T-helper 1 cell treated with Interleukin-12 subunit alpha and Interleukin-12 subunit beta and Interleukin-4 antibody, amounts not matched to agents 30 ng/mL and 1 ng/mL, for 36 hours (primary cell): ENCODE measurements at regions not wholly inside any gene's neighbourhood (a gene's known extent, or its start where the extent isn't known, plus 50 kb on each side); places are given as distances from the start of the nearest gene placed in this dataset.

Experiments used
- intact Hi-C: fragments of 100-400 bp; cut with micrococcal nuclease; formaldehyde crosslinking; loops from one replicate; pipeline ENCODE4 v1.15.1; 2024

DNA sequence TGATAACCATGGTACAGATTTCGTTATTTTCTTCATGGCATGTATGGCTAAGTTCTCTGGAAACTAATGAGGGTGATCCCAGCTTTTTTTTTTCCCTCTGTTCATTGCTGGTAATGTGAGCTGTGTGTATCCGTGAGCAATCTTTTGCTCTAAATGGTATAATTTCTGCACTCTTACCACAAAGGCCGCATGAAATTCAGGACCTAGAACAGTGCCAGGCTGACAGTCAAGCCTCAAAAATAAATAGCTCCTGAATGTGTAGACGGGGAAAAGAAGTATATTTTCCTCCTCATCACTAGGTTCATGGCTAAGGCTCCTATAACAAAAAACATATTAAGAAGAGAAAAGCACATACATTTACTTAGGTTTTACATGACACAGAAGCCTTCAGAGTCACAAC lies 140.2 kb upstream of the RMST start:
- intact Hi-C loops = no loop called here

DNA sequence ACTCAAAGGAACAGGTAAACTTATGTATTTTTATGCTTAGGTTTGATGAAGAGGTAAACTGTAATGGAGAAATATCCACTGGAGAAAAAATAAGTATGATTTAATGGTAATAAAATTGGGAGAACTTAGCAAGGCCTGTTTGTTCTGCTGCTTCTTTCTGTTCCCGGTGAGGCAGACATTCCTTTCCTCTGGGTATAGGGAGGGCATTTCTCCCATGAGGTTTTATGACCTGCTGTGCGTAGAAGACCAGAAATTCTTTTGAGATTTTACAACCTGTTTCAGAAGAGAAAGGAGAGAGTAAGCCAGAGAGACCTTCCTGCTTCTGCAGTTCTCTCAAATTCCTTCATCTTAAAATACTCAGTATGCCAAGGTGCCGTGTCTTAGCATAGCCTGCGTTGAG lies 139.4 kb upstream of the RMST start:
- intact Hi-C loops = no loop called here

DNA sequence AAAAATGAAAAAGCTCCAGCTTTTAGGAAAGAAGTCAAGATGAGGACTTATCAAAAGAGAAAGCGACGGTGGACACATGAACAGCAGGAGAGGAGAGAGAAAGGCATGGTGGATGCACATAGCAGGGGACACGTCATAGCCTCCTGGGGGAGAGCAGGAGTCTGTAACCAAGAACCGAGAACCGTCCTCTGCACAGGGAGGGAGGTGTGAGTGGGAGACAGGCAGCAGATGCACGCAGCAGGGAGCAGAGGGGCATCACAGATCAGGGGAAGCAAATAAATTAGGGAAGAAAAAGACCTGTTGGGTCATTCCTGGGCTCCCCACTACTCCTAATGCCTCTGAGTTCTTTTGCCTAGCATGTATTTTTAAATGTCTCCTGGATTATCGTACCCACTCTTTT lies 138.1 kb upstream of the RMST start:
- intact Hi-C loops = no loop called here

DNA sequence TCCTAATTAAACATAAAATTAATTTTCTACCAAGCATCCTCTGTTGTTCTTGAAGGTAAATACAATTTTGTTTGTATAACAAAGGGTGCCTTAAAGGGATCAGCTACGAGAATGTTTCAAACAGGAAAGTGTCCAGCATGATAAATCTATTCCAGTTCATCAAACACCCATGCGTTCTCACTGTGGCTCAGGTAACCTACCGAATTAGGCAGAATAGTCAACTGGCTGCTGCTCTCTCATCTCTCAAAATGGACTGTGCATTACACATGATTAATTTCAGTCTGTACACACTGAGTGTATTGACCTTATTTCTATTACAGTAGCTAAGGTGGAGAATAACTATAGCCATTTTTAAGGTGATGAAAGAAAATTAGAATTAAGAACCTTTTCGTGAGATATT lies 127.5 kb upstream of the RMST start:
- intact Hi-C loops = no loop called here

DNA sequence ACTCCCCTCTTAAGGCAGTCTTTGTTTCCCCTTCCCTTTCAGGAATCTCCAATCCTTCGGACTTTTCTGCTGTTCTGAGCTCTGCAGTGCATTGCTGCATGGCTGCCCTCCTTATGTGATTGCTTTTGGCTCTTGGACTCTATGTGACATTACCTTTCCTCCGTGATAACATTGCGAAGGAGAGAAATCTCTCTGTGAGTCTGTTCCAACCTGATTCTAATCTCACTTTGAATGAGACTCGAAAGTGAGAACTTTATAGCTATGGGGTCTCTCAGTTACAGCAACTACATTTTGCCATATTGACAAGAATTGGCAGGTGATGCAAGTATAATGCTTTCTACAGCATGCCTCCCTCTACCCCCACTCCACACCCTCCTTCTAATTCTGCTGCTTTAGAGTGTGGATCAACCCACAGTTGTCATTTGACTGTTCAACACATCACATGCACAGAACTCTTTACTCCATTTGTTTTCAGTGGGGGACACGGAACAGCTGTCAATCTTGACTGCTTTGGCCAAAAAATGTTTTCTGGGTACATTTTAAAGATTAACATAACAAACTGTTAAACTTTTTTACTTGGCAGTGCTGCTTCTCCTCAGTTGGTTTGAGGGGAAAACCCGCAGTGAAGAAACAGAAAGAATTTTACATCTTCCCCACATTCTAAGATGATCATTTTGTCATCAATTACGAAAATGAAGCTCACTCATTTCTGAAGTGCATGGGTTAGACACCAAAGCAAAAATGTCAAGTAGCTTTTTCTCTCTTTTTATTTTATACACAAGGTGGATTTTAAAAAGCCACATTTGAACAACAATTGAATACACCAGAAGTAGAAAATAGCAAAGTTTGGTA lies 125.5 kb upstream of the RMST start:
- intact Hi-C loops = no loop called here

DNA sequence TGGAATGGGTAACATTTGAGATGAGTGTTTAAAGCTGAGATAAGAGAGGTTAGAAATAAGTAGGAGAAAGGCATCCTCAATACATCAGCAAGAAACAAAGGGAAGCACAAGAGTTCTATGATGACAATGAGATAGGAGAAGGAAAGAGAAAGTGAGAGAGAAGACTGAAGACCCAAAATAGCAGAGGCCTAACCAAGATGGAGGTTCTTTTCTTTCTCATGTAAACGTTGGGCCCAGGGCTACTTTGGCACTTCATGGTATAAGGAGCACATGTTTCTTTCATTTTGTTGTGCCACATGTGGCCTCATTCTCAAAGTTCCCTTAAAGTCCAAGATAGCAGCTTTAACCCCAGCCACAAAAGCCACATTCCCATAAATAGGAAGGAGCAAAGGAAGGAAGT lies 120.5 kb upstream of the RMST start:
- intact Hi-C loops = no loop called here

DNA sequence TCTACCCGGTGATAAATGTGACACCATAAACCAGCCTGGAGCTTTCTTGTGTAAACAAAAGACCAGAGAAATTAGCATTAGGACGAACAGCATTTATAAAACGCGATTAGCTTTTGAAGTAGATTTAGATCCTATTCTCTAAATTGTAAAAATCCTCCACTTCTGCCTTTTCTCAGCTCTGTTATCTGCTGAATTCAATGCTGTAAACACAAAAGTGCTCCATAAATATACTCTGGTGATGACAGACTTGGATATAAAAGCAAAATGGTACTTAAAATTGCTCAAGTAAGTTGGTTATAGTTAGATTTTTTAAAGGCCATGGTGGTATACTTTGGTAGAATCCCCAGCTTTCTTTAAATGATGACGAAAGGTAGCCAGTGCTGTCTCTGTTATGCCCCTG lies 114.6 kb upstream of the RMST start:
- intact Hi-C loops = no loop called here

DNA sequence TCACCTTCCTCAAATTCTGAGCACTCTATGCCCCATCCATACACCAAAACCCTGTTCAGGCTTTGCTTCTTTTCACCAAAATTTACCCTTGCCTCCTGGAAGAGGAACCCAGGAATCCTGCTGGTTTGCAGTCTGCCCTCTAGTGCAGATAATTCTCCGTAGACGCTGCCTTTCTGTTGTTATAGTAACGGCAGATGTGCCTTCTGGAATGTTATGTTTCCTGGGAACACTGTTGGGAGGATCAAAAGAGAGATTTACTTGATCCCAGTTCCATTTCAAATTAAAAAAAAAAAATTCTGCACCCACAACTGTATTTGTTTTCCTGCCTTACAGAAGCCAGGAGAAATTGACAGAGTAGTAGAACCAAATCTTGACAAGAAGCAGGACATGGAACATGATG lies 104.2 kb upstream of the RMST start:
- intact Hi-C loops = no loop called here

DNA sequence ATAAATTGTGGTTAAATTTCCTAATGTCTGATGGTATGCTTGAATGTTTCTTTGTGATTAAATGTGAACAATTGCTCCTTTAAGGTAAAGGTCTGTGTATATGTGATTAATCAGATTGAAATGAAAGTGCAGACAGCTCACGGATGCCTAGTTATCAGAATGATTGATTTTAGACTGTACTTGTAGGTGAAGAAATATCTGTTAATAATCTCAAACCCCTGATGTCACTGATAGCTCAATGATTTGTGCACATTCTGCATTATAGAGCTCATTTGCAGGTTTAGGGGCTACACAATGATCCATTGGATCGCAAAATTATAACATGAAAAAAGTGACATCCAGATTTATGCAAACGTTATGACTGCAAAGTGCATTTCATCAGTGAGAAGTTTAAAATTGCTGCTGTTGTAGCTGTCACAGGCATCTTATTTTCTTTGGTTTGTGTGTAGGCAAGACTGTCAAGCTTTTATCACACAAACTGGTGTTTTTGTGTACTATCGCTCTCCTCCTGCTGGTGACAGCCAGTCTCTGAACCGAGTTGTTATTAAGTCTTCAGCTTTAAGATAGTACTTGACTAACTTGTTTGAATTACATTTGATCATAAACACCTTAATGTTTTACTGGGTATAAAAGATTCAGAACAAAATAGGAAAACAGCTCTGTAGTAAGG lies 103.4 kb upstream of the RMST start:
- intact Hi-C loops = no loop called here

DNA sequence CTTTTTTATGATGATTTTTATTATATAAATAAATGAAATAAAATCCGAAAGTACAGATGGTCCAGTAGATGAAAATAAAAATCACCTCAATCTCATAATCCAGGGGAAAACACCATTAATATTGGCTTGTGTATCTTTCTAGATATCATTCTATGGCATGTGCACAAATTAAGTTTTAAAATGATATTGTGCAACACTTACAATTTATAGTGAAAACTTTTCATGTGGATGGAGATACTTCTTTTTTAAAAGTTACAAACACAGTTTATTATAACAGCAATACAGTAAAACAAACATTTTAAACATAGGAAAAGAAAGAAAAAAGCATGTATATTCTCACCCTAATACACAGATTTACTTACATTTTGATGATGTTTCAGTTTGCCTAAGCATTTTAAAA lies 98.9 kb upstream of the RMST start:
- intact Hi-C loops = no loop called here

DNA sequence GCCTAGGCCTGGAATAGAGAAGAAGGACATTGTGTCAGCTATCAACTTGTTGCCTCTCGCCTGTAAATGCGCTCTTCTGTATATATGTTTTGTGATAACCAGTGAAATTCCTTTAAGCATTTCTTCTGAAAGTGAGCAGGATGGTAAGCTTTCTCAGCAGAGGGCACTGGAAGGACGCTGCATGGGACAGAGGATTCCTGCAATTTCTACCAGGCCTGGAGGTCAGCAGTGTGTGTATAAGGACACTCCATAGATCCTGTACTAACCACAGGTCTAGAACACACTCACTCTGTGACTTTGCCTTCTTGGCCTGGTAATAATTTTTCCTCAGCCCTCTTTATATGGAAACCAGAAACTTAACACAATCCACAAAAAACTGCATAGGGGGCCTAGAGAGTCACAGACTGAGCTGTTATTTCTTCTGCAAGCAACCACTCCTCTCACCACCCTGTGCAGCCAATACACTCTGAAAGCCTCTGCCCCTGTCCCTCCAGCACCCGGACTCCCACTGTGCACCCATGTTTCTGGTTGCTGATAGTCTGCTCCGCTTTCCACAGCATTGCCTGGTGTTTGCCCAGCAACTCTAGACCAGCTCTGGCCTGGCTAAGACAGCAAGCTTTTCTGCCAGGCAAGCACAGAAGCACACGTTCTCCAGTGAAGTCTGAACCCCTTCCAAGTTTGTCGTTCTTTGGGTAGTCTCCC lies 94.0 kb upstream of the RMST start:
- intact Hi-C loops = no loop called here

DNA sequence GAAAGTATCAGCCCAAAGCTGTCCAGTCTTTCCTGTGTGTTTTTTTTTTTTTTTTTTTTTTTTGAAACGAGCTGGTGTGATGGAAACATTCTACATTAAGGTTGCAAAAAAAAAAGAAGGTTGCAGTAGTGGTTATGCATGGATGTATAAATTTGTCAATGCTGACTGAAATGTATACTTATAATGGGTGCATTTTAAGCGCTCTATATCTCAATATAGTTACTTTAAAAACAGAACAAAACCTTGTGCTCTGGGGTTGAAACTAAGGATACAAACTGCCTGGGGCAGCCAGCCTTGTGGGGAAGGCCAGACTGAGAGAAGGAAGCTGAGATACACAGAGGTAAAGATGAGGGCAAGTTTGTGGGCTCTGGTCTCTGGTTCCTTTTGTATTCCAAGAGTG lies 87.3 kb upstream of the RMST start:
- intact Hi-C loops = no loop called here

DNA sequence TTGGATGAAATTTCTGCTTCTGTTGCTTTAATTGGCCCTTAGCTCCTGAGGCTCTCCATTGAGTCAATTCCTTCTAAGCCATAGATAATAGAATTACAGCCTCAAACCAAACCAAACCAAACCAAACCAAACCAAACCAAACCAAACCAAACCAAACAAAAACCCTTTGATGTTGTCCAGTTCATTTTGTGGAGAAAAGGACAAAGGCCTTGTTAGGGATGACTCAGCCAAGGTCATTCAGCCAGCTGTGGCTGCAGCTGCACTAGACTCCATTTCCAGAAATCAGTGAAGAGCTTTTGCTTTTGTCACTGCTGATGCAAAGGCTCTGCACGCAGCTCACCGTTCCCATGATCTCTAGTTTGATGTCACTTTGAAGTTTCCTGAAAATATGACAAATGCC lies 82.2 kb upstream of the RMST start:
- intact Hi-C loops = no loop called here

DNA sequence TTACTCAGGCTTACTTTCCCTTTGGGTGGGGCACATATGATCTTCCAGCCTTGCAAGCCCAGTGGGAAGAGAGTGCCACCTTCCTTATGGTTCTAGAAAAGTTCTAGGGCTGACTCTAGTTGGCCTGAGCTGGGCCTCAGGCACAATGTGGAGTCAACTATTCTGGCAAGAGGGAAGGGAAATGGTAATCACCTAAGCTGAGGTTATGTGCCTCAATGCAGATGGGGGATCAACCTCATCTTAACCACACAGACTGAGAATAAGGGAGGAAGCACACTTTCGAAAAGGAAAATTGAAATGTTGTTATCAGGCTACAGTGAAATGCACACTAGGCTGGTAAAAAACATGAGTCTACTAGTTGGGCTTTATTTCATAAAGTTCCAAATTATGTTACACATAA lies 77.5 kb upstream of the RMST start:
- intact Hi-C loops = no loop called here

DNA sequence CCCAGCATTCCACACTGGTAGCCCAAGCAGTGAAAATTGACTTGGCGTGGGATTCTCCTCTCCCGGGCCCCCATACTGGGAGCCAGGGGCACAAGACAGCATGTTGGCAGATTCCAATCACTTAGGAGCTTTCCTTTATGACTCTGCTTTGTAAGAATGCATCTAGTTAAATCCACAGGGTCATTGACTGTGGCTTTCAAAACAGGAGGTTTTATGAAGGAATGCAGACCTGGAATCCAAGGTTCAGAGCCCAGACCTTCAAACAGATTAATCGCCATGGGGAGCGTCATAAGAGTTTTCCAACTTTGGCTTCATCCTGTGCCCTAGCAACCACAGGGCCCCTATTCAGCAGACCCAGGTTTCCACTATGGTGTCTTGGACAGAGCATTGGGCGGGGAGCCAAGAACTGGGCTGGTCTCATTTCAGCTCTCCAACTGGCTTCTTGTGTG lies 76.4 kb upstream of the RMST start:
- intact Hi-C loops = no loop called here

DNA sequence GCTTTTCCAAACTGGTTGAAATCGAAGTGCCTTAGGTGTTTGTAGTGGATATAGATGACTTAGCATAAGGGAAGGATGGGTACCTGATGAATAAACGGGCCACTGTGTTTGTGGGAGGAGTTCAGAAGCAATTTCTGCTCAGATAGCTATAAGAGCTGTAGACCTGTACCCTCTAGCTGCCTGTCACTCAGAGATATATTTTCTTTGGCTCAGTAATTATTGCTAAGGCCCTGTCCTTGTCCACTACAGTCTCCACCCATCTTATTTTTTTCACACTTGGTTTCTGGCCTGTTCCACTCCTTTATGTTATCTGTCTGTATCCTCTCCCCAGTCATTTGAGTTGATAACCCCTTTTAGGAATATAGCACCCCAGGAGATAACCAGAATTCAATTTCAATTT lies 74.8 kb upstream of the RMST start:
- intact Hi-C loops = no loop called here

DNA sequence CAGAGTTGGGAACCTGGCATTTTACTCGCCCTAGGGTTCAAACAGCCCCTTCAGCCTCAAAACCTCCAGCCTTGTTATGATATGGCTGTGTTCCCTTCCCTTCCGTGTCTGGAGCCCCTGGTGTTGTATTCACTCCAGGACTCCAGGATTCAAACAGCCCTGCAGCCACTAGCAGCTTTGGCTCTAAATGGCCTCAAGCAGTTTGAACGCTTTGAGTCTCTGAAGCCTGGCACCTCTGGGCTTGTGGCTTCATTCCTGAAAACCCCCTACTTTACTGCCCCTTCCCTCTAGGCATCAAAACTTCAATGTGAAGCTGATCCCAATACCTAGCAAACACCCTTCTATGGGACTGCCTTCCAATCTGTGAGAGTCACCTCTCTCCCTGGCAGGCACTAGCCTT lies 67.9 kb upstream of the RMST start:
- intact Hi-C loops = no loop called here

DNA sequence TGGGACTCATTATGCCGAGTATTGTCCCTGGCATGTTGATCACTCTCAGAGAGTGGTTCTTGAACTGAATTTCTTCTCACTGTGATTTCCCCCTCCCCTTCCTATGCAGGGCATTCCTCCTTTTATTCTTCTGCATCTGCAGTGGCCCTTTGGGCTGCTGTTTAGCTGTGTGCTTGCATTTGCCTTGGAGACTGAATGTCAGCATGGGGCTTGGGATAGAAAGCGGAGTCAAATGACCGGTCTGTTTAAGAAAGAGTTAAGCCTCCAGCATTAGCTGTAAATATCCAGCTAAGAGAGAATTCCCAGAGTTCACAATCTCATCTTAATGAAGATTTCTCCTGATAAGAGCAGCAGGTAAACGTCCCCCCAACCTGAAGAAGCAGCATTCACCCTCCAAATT lies 65.6 kb upstream of the RMST start:
- intact Hi-C loops = no loop called here

DNA sequence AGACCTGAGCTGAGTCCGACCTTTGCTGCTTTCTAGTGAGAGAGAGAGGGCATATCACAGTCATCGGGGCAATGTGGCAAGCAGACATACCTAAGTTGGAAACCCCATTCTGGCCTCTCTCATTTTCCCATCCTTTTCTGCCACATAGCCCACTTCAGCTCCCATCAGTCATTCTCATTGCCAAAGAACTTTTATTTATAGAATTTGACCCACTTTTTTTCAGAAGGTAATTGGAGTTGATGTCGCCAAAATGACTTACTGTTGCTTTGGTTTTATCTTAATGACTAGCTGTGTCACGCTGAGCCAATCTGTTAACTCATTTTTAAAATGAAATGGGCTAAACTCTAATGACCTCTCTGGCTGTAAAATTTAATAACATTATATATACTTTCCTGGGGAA lies 63.9 kb upstream of the RMST start:
- intact Hi-C loops = no loop called here

DNA sequence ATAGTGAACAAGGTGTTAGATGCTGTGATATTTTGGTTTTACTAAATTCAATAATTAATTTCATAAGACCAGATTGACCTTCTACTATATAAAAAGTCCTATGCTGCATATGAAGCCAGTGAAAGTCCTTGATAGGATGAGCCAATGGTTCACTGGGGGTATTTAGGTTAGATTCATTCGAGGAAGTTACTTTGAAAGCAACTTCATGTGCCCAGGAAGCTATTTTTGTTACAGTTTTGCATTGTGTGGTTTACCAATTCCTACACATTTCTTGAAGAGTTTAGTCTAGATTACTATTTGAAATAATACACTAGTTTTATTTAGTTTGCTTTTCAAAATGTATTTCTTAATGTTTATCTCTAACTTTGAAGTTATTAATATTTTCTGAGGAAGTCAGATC lies 58.5 kb upstream of the RMST start:
- intact Hi-C loops = loop anchor here (1.0 to 5.0 kb wide), 3 partner anchors 255 to 826 kb away; no protein-coding TSS in a partner anchor

DNA sequence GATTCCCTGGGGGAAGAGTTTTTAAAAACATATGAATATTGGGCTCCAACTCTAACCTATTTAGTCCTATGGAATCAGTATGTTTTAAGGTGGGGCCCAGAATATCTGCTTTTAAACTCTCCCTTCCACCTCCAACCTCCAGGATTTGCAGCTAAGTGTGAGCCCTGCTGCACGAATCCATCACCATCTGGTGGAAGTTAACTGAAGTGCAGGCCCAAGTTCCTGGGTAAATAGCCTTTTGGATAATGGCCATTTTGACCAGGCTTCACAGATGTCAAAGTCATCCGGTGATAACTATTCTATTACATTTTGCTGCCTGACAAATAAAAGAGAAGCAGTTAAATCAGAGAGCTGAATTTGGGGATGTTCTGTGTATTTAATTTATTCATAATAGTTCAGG lies 58.1 kb upstream of the RMST start:
- intact Hi-C loops = loop anchor here (1.0 to 5.0 kb wide), 3 partner anchors 255 to 826 kb away; no protein-coding TSS in a partner anchor

DNA sequence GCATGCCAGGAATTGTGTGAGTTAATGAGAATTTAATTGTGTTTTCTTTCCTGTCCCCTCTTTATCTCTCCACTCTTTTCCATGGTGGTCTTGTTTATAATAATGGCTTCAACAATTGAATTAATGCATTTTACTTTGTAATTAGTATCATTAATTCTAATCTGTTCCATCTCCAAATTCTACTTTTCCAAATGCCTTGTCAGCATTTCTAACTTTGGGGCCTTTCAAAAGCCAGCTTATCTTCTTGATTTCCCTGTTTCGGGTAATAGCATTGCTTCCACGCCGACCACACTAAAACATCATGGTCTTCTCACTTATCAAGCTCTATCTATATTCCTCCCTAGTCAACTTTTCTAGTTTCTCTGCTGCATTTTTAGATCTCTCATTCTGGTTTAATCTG lies 54.2 kb upstream of the RMST start:
- intact Hi-C loops = no loop called here
